ENCODE measurements at regions not wholly inside any gene's neighbourhood (a gene's known extent, or its start where the extent isn't known, plus 50 kb on each side); places are given as distances from the start of the nearest gene placed in this dataset.
"Not testable (repeated sequence)": the region's sequence is repeated elsewhere in the genome, so short reads cannot be mapped to it uniquely, and the experiment has no call there.

DNA sequence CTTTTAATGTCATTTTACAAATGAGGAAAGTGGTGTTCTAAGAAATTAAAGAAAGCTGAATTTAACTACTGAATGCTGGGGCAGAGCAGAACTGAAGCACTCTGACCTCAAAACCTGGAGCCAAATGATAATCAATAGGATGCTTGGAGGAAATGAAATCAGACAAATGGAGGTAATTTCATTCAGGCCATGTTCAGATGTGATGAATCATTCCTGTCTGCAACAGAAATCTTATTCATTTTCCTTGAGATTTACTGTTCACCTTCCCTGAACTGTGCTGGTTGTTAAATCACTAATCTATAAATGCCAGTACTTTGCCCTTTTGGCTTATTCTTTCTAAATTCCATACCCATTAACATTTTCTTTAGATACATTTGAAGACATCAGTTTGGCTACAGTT is 85.6 kb upstream of the SNX7 start:
- no peak for DNase-seq (ENCODE audit: low read depth in 3 of 3, low spot score in 1 of 3)

DNA sequence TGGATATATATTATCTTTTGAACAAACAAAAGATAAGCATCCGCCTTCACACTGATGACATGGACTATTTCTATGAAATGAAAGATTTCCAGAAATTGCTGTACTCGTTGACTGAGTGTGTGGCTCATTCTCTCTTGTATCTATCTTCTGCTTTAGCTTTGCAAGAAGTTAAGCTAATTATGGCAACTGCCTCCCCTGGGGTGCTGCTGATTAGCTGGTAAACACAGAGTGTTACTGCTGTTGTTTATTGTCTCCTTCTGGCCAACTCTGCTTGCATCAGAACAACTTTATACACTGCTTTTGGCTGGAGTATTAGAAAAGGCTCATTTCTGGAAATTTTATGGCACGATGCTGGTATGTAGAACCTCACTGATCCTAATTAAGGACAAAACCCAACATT is 95.6 kb upstream of the SNX7 start:
- no peak for DNase-seq (ENCODE audit: low read depth in 3 of 3, low spot score in 1 of 3)

DNA sequence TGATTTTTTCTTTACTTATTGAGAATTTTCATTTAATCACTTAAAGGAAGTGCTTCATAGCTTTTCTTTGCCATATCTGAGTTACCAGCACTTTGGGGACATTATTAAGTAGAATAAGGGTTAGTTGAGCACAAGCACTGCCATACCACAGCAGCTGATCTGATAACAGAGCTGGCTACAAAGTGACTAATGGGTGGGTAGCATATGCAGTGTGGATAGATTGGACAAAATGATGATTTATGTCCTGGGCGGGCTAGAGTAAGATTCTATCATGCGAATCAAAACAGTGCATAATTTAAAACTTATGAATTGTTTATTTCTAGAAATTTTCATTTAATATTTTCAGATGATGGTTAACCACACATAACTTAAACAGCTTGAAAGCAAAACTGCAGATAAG is 102.2 kb upstream of the SNX7 start:
- no peak for DNase-seq (ENCODE audit: low read depth in 3 of 3, low spot score in 1 of 3)

DNA sequence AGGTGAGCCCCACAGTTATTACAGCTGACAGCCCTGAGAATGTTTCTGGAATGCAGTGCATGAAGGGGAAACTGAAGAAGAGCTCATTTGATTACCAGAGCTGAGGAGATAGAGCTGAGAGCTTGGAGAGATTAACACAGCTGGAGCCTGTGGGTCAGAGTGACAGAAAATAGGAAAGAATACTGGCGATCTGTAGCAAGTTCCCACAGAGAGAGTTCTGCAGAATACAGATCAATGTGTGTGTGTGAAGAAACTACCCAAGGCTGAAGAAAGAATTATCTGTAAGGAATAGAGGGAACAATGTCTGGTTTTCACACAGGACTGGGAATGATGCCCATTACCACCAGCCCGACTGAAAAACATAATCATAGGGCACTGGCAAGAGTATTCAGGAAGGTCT is 103.6 kb upstream of the SNX7 start:
- DNase-seq (ENCODE audit: low read depth in 3 of 3, low spot score in 1 of 3), result no peak

DNA sequence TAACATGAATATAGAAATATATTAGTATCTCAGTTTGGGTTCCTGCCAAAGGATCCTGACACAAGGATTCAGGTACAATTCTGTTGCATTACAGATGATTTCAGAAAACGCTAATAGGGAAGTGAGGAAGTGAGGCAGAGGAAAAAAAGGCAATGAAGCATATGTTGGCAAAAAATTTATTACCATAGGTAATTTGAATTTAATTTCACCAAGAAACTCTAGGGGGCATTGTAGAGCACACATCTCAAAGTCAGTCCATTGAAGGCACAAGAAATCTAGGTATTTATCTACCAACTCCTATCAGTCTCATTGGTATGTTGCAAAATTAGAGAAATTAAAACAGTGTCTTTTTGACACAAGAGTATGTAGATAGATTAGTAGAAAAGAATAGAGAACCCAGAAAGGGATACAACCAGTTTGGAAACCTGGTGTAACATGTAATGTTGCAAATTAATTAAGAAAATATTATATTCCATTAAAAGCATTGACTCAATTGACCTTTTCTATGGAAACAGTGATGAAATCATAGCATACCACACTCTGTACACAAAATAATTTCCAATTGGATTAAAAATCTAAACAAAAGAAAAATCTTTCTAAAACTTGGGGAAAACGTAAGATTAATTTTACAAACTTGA is 104.9 kb upstream of the SNX7 start:
- no peak for DNase-seq (ENCODE audit: low read depth in 3 of 3, low spot score in 1 of 3)

DNA sequence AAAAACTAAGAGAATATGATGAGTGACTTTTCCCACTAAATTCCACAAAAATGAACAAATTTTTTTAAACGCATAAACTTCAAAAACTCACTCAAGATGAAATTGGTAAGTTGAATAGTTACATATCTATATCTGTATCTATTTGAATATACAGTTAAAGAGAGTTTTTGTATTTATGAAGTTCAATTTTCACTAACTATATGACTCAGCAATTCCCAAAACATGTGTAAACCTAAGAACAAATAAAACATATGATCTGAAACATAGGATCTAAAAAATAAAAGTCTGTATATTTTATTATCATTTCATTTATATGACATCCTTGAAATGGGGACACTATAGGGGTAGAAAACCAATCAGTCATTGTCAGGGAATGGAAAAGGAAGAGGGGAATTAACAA is 105.7 kb upstream of the SNX7 start:
- DNase-seq (ENCODE audit: low read depth in 3 of 3, low spot score in 1 of 3), result no peak

DNA sequence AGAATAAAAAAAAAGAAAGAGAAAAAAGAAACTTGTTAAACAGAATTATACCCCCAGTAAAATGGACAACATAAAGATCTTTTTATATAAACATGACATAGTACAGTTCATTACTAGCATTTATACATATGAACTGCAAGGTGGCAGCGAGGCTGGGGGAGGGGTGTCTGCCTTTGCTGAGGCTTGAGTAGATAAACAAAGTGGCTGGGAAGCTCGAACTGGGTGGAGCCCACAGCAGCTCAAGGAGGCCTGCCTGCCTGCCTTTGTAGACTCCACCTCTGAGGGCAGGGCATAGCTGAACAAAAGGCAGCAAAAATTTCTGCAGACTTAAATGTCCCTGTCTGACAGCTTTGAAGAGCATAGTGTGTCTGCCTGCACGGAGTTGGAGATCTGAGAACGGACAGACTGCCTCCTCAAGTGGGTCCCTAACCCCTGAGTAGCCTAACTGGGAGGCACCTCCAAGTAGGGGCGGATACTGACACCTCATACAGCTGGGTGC is 108.9 kb upstream of the SNX7 start:
- DNase-seq (ENCODE audit: low read depth in 3 of 3, low spot score in 1 of 3), result not testable (repeated sequence)

DNA sequence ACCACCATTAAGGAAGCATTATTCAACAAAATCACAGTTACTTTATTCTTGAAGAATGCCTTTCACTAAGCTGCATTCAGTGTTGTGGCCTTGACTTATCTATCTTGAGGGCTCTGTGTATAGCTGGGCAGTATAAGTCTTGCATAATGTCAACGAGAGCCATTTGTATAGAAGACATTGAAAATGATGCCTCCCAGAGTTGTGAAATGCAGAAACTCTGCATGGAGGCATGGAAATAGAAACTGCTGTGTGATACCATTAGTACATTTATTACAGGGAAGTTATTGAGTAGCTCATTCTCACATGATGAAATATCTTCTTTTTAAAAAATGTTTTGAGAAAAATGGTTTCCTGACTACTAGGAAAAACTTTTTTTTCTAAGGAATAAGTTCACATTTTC is 111.4 kb upstream of the SNX7 start:
- DNase-seq (ENCODE audit: low read depth in 3 of 3, low spot score in 1 of 3), result no peak

DNA sequence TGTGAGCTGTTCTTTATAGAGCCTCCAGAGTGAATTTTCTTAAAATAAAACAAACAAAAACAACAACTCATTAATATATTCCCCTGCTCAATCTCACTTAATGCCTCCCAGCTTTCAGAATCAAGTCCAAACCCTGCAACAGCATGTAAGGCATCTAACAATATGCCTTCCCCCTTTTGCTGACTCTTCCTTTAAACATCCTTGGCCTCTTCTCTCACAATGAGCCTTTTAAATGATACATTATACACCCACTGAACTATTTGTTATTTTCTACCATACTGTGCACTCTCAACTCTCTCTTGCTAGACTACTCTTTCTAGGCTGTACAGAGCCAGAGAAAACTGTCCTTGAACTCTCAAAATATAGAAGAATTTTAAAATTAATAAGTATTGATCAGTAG is 115.2 kb upstream of the SNX7 start:
- no peak for DNase-seq (ENCODE audit: low read depth in 3 of 3, low spot score in 1 of 3)

DNA sequence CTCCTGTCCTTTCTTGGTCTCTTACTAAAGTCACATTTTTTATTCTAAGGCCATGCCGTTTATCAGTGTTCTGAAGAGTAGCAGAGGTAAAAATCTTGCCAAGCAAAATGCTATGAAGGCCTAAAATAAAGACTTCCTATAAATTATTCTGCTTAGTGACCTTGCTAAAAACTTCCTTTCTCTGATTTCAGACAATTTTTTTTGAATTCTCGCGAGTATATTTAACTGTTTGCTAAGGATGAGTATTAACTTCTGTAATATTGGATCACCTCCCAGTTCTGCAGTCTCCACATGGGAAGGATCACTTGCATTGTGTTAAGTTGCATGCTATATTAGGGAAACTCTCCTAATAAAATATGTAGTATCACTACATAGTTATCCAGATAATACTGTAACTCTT is 123.4 kb upstream of the SNX7 start:
- no peak for DNase-seq (ENCODE audit: low read depth in 3 of 3, low spot score in 1 of 3)

DNA sequence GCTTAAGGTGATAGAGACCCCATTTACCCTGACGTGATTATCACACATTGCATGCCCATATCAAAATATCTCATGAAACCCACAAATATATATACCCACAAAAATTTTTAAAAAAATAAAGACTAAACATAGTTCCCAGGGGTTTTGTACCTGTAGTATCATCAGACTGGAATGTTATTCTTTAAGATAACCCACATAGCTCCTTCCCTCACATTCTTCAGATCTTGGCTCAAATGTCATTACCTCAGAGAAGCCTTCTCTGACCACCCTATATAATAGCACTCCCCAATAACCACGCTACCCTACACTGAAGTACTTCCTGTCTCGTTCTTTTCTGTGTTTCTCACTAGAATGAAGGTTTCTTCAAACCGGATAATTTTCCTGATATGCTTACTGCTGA is 138.3 kb upstream of the SNX7 start:
- DNase-seq (ENCODE audit: low read depth in 3 of 3, low spot score in 1 of 3), result no peak

DNA sequence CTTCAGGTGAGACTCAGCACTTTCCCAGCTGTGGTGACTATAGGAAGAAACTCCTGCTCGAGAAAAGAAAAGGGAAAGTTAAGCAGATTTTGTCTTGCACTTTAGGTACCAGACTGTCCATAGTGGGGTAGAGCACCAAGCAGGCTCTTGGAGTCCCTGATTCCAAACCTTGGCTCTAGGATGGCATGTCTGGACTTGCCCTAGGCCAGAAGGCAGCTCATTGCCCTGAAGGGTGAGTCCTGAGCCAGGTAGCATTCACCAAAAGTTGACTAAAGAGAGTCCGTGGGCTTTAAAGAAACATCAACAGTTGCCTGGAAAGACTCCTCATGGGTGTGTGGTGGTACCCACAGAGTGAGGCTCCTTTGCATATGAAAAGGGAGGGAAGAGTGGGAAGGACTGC is 145.2 kb upstream of the SNX7 start:
- no peak for DNase-seq (ENCODE audit: low read depth in 3 of 3, low spot score in 1 of 3)

DNA sequence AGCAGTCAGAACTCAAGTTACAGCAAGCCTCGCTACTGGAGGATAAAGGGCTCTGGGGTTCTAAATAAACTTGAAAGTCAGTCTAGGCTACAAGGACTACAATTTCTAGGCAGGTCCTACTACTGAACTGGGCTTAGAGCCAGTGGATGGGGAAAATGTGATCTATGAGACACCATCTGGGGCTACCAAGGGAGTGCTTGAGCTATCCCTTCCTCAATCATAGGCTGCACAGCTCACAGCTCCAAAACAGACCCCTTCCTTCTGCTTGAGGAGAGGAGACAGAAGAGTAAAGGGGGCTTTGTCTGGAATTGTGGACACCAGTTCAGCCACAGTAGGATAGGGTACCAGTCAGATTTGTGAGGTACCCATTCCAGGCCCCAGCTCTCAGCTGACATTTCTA is 145.8 kb upstream of the SNX7 start:
- no peak for DNase-seq (ENCODE audit: low read depth in 3 of 3, low spot score in 1 of 3)

DNA sequence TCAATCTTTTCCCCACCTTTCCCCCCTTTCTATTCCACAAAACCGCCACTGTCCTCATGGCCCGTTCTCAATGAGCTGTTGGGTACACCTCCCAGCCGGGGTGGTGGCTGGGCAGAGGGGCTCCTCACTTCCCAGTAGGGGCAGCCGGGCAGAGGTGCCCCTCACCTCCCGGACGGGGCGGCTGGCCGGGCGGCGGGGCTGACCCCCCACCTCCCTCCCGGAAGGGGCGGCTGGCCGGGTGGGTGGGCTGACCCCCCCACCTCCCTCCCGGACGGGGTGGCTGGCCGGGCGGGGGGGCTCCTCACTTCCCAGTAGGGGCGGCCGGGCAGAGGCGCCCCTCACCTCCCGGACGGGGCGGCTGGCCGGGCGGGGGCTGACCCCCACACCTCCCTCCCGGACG is 149.3 kb upstream of the SNX7 start:
- not testable (repeated sequence) for DNase-seq (ENCODE audit: low read depth in 3 of 3, low spot score in 1 of 3)

DNA sequence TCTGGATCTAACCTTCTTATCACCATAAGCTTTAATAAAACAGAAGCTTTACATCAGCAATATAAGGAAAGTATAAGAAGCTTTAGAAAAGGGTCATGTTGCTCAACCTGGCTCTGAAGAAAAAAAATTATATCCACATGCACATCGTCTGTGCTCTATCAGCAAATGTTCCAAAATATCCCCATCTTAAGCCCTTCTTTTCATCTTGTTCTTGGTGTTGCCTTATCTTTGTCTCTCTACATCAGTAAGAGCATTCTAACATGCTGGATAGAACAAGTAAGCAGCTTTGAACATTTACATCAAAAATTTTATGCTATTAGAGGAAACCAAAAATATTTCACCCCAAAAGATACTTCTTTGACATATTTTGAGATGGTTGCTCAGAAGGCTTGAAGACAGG is 157.8 kb upstream of the SNX7 start:
- no peak for DNase-seq (ENCODE audit: low read depth in 3 of 3, low spot score in 1 of 3)

DNA sequence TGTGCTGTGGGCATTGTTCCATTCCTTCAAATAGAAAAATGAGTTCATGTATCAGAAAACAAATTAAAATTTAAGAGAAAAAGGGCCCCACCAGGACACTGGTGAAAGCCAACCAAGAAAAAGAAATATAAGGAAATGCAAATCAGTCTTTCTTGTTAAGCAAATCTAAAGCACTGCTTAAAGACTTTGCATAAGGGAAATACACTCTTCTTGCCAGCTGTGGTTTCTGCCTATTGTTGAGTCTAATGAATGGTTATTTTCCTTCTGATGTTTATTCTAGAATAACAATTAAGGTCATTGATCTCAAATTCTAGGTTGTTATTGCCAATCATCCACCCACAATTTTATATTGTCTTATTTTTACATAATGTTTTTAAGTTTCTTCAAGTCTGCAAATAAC is 158.6 kb upstream of the SNX7 start:
- no peak for DNase-seq (ENCODE audit: low read depth in 3 of 3, low spot score in 1 of 3)

DNA sequence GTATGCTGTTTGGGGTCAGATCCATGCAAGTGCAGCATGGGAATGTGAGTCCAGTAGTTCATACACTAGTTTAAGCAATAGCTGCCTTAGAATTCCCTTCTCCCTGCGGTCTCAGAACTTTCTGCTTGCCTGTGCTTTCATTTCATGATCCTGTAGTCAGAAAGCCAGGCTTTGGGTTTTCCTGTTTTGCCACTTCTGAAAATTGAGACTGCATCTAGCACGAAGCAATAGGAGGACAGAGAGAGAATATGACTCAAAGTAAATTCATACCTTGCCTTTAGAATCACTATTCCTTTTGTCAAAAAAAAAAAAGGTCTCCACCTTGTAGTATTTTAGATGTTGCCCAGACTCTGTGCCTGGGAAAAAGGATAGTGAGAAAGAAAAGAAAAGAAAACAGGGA is 161.2 kb upstream of the SNX7 start:
- DNase-seq (ENCODE audit: low read depth in 3 of 3, low spot score in 1 of 3), result no peak

DNA sequence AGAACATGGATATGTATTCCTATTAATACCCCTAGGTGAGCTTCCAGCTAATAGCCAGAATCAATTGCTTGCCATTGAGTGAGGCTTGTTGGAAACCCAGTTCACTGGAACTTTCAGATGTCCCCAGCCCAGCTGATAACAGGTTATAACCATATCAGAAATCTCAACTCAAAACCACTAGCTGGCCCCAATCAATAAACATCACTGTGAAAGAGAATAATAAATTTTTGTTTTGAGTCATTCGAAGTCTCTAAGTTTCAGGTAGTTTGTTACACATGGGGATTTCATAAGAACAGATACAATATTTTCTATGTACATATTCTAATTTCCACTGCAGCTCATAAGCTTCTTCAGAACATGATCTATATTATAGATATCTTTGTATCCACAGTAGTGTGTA is 162.9 kb upstream of the SNX7 start:
- DNase-seq (ENCODE audit: low read depth in 3 of 3, low spot score in 1 of 3), result no peak

DNA sequence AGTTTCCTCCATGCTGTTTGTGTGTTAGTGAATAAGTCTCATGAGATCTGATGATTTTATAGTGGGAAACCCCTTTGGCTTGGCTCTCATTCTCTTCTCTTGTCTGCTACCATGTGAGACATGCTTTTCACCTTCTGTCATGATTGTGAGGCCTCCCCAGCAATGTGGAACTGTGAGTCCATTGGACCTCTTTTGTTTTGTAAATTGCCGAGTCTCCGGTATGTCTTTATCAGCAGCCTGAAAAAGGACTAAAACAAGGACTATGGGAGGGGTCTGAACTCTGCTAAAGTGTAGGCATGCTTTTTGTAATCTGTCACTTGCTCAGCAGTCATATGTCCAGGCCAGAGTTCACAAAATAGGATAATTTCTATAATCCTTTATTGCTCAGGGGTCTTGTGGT is 164.0 kb upstream of the SNX7 start:
- DNase-seq (ENCODE audit: low read depth in 3 of 3, low spot score in 1 of 3), result no peak

DNA sequence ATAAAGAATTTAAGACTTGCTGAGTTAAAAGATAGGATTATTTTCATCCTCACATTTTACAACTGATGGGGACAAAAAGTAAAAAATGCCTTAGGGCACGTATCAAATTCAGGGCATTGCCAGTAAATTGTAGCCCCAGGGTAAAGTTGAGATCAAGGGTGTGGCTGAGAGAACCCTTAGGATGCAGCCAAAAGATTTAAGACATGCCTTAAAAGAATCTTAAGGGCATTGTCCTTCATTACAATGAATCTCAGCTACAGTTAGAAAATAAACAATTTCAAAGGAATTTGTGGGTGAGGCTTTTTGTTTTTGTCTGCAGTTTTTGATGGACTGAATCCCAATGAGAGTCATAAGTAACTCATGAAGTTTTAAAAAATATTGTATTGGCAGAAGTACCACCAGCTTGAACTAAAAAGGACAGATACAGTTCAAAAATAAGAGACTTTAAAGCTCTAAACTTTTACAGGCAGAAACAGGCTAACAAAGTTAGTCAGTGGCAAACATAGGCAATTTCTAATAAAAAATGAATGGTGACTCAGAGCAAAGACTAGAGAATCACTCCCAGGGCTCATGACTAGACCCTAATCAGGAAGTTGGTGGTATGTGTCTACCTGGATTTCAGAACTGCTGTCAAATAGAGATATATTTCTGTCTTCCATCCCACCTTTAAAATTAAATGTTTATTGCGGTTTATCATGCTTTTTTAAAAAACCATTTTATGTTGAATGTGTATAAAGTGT is 165.1 kb upstream of the SNX7 start:
- DNase-seq (ENCODE audit: low read depth in 3 of 3, low spot score in 1 of 3), result no peak

DNA sequence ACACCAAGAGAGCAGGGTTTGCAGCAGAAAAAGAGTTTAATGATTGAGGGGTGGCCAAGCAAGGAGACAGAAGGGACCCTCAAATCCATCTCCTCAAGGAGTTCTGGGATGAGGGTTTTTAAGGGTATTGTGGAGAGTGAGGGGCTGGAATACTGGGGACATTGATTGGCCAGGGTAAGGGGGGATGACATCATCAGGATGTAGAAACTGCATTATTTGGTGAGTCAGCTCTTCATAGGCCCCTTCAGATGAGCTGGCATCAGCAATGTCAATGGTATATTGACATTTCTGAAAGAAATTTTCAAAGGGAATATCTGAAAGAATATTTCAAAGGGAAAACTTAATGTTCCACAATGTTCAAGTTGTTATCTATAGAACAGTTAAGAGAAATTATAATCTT is 168.1 kb upstream of the SNX7 start:
- no peak for DNase-seq (ENCODE audit: low read depth in 3 of 3, low spot score in 1 of 3)

DNA sequence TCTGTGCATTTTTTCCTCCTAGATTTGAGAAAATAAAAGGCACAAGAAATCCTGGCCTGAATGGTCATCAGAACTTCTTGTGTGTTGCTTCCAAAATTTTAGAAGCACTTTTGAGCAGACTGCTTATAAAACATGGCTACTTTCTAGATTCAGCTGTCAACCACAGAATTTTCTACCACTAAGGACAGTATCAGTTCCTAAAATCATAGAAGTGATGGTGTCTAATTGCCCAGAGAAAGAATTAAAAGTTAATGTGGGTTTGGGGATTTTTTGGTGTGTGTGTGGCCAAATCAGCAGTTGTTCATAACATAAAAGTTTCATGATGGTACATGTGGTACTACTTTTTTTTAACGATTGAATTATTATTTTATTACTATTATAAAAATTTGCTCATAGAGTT is 171.4 kb upstream of the SNX7 start:
- DNase-seq (ENCODE audit: low read depth in 3 of 3, low spot score in 1 of 3), result no peak

DNA sequence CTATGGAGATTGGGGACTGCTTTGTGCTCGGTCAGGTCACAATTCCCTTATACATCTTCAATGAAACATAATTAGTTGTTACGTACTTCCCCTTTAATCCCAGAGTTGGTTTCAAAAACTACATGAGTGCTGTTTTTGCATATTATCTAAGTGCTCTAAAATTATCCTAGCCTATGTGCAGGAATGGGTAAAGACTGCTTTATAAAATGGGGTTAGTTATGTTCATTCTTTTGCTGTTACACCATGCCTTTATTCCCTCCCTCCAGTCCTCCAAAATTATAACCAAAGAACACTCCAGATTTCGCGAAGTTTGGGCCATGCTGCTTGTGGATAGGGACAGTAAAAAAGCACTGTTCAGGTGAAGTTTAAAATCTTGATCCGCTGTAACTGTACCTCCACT is 173.9 kb upstream of the SNX7 start:
- DNase-seq (ENCODE audit: low read depth in 3 of 3, low spot score in 1 of 3), result no peak
